Pancreas (tissue), 10 donors: ENCODE measurements at regions not wholly inside any gene's neighbourhood (a gene's known extent, or its start where the extent isn't known, plus 50 kb on each side); places are given as distances from the start of the nearest gene placed in this dataset.

Source experiments
- ATAC-seq, 4 donors: fragments of 200-7000 bp; cut with Tn5 transposase; one replicate each; pipeline versions ENCODE4 v1.8.0 to v1.9.1; 2020; ENCODE audit warnings: mild to moderate bottlenecking in 4 of 4, moderate library complexity in 4 of 4
- DNase-seq, 6 donors: peaks; one replicate each; pipeline ENCODE4 v3.0.0-alpha.2; 2020
- FAIRE-seq: peaks from 2 replicates; lab custom pipeline; 2012; peaks lifted over from hg19 to GRCh38; lab: Jason Lieb, UNC
- H3K27ac ChIP-seq, 4 donors: fragments of 200-600 bp; sonication (generic); 1 replicate in 3 of 4; 2 replicates in 1 of 4; pipeline versions ENCODE4 v1.5.0 to v1.8.0; 2020
- H3K27me3 ChIP-seq, 4 donors: fragments of 200-600 bp; one replicate each; pipeline ENCODE4 v1.8.0; 2021
- H3K36me3 ChIP-seq, 3 donors: fragments of 200-600 bp; sonication (generic) in 1 of 3; one replicate each; pipeline versions ENCODE4 v1.5.0 to v1.8.0; 2020 to 2021
- H3K4me1 ChIP-seq, 3 donors: fragments of 200-600 bp; one replicate each; pipeline ENCODE4 v1.8.0; 2021
- H3K4me3 ChIP-seq, 4 donors: fragments of 200-600 bp; sonication (generic) in 2 of 4; one replicate each; pipeline versions ENCODE4 v1.5.0 to v1.8.0; 2020 to 2021
- H3K9me3 ChIP-seq, 4 donors: fragments of 200-600 bp; one replicate each; pipeline ENCODE4 v1.8.0; 2021
- WGBS, 2 donors: extraction: QIAGEN DNeasy Blood & Tissue Kit; methylation state at CpG; one replicate each; pipeline ENCODE4 v1.1.7; 2013; 5-methylcytosine and 5-hydroxymethylcytosine counted together
- intact Hi-C, 3 donors: fragments of 100-400 bp; cut with DNase I; formaldehyde crosslinking; loops; one replicate each; pipeline versions ENCODE4 v1.11.1 to v1.14.2; 2022
- TF ChIP-seq, protein P1 (sequence below), 4 donors: fragments of 200-600 bp; sonication (generic) in 3 of 4; IDR thresholded peaks; one replicate each; pipeline versions ENCODE4 v1.5.0 to v1.8.0; 2021; ENCODE audit warnings: antibody characterized with exemption in 4 of 4
- donor health status: healthy with polysubstance abuse.
- donor health status: DM: no; HTN: no; CAD: no; lungs with moderate emphysema.
- donor health status: DM: no; HTN: no; CAD: no.
- donor health status: control.
- donor health status: control.
- donor health status: Bipolar disorder and iron deficiency.
- donor health status: DM: yes; HTN: yes; CAD: no.
- donor health status: DM: no; HTN: no; CAD: no.
- donor health status: DM: no; HTN: no; CAD: no.
- donor health status: DM: yes; HTN: yes; CAD: no.

- FAIRE-seq = no peak
- intact Hi-C loops = no loop called here
- 58 to 61% methylated on average over 6 of the region's 6 CpGs for WGBS, 2 donors
Measured at GRCh38 chr3:116841003-116841735, 131.6 kb downstream of the TUSC7 start.

GRCh38 chr3:116842254-116842957, 132.8 kb downstream of the TUSC7 start:
- H3K36me3 ChIP-seq = no peaks in the 10 kb centered on the region
- H3K27me3 ChIP-seq = peaks cover 0 to 2% (median 0%) of the 10 kb centered on the region in 4 donors
- H3K4me3 ChIP-seq = no peak overlapping the region
- WGBS, 2 donors = 24 to 34% methylated on average over 2 of the region's 2 CpGs
- TF ChIP-seq, protein P1, sequence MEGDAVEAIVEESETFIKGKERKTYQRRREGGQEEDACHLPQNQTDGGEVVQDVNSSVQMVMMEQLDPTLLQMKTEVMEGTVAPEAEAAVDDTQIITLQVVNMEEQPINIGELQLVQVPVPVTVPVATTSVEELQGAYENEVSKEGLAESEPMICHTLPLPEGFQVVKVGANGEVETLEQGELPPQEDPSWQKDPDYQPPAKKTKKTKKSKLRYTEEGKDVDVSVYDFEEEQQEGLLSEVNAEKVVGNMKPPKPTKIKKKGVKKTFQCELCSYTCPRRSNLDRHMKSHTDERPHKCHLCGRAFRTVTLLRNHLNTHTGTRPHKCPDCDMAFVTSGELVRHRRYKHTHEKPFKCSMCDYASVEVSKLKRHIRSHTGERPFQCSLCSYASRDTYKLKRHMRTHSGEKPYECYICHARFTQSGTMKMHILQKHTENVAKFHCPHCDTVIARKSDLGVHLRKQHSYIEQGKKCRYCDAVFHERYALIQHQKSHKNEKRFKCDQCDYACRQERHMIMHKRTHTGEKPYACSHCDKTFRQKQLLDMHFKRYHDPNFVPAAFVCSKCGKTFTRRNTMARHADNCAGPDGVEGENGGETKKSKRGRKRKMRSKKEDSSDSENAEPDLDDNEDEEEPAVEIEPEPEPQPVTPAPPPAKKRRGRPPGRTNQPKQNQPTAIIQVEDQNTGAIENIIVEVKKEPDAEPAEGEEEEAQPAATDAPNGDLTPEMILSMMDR (IDR thresholded peaks at IDR 0.05) = no peak
- no peak for FAIRE-seq
- no peak overlapping the region for H3K27ac ChIP-seq
- DNase-seq = no peak
- no peaks in the 10 kb centered on the region for H3K4me1 ChIP-seq
- intact Hi-C loops = no loop called here
- no peaks in the 10 kb centered on the region for H3K9me3 ChIP-seq
- ATAC-seq = no peak

More at GRCh38 chr3:116841003-116841735, 131.6 kb downstream of the TUSC7 start:
- DNase-seq = no peak
- ATAC-seq = no peak
- peaks cover 0 to 2% (median 0%) of the 10 kb centered on the region in 4 donors for H3K27me3 ChIP-seq
- TF ChIP-seq, protein P1 (IDR thresholded peaks at IDR 0.05) = no peak
- peaks cover 0 to 3% (median 0%) of the 10 kb centered on the region in 3 donors for H3K4me1 ChIP-seq
- H3K27ac ChIP-seq = no peak overlapping the region
- no peak overlapping the region for H3K4me3 ChIP-seq
- no peaks in the 10 kb centered on the region for H3K9me3 ChIP-seq
- H3K36me3 ChIP-seq = no peaks in the 10 kb centered on the region

DNA sequence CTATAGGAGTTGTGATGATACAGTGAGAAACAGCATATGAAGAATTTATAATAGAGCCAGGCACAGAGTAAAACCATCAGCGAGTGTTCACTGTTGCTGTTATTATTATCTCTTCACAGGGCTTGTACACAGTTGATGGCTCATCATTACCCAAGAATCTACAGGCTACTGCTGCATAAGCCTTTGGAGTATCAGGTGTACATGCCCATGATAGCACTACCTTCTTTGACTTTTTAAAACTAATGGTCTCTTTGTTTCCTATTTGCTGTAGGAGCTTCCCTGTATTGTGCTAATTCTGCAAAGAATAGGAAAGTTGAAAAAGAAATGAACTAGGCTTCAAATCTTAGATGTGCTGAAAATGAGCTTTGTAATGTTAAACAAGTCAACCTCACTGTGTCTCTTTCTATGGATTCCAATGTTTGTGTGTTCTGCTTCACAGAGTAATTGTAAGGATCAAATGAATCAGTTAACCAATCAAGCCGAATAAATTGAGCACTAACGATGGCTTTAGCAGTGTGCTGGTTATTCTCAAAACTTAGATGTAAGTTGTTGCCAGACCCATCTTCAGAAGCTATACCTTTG, 138.8 kb downstream of the TUSC7 start:
- Histone ChIP-seq H3K4me3 (no peak overlapping the region), H3K27me3 (no peaks in the 10 kb centered on the region), H3K36me3 (no peaks in the 10 kb centered on the region), H3K4me1 (no peaks in the 10 kb centered on the region), H3K27ac (no peak overlapping the region), H3K9me3 (no peaks in the 10 kb centered on the region)
- no peak for FAIRE-seq
- DNase-seq = no peak
- 62% methylated on average over 3 of the region's 3 CpGs for WGBS, 2 donors
- TF ChIP-seq, protein P1 (IDR thresholded peaks at IDR 0.05) = no peak
- ATAC-seq = no peak
- intact Hi-C loops = no loop called here

DNA sequence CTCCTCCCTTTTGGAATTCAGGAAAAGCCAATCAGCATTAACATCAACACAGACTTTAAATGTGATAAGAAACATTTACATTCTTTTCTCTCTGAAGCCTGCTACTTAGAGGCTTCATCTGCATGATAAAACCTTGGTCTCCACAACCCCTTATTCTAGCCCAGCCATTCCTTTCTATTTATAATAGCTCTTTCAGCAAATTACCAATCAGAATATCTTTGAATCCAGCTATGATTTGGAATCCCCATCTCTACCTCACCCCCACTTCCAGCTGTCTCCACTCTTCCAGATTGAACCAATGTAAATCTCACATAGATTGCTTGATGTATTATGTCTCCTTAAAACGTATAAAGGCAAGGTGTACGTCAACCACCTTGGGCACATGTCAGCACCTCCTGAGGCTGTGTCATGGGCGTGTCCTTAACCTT, 139.7 kb downstream of the TUSC7 start:
- no peaks in the 10 kb centered on the region for H3K27me3 ChIP-seq
- H3K4me3 ChIP-seq = no peak overlapping the region
- no peaks in the 10 kb centered on the region for H3K4me1 ChIP-seq
- DNase-seq (no peak), ATAC-seq (no peak), FAIRE-seq (no peak)
- H3K27ac ChIP-seq = no peak overlapping the region
- no peaks in the 10 kb centered on the region for H3K9me3 ChIP-seq
- intact Hi-C loops = no loop called here
- no peaks in the 10 kb centered on the region for H3K36me3 ChIP-seq
- WGBS, 2 donors = 41 to 54% methylated on average over 3 of the region's 3 CpGs
- TF ChIP-seq, protein P1 (IDR thresholded peaks at IDR 0.05) = no peak
